B cell (primary cell): ENCODE measurements at regions not wholly inside any gene's neighbourhood (a gene's known extent, or its start where the extent isn't known, plus 50 kb on each side); places are given as distances from the start of the nearest gene placed in this dataset.

Experiments
- ATAC-seq: fragments of 200-7000 bp; cut with Tn5 transposase; one replicate; pipeline ENCODE4 v1.10.0; 2021; ENCODE audit warnings: low read depth, mild to moderate bottlenecking, moderate number of reproducible peaks, moderate library complexity
- CTCF ChIA-PET: fragments of 350-600 bp; sonication (Branson Sonifier 250); formaldehyde crosslinking; loops from one replicate; lab custom pipeline; 2021; ENCODE audit warnings: antibody characterized with exemption, inconsistent platforms; lab: Charles Lee
- POLR2A ChIA-PET: fragments of 350-600 bp; sonication (Branson Sonifier 250); formaldehyde crosslinking; loops from one replicate; lab custom pipeline; 2021; ENCODE audit warnings: antibody characterized with exemption; lab: Charles Lee
- DNase-seq: peaks from one replicate; pipeline ENCODE4 v3.0.0; 2013
- H2AFZ ChIP-seq: 2 replicates; pipeline ENCODE4 v1.6.1; 2012; ENCODE audit warnings: mild to moderate bottlenecking, low read depth, low read length; ENCODE audit not compliant: insufficient read depth, poor library complexity, severe bottlenecking
- H3K27ac ChIP-seq, 2 donors: 1 replicate in 1 of 2; 2 replicates in 1 of 2; pipeline ENCODE4 v1.5.1; 2012 to 2013; ENCODE audit warnings: low read length in 2 of 2, mild to moderate bottlenecking in 2 of 2, moderate library complexity in 1 of 2
- H3K27me3 ChIP-seq, 4 experiments: fragments of 200-600 bp in 1 of 4; sonication (generic) in 1 of 4; replicated peaks in 1 of 4; 1 replicate in 2 of 4; 2 replicates in 2 of 4; pipeline versions ENCODE4 v1.6.1 to v1.7.0; 2013 to 2016; ENCODE audit warnings: low read length in 3 of 4, mild to moderate bottlenecking in 2 of 4, mixed read lengths in 1 of 4, moderate library complexity in 1 of 4; ENCODE audit not compliant: insufficient read depth in 4 of 4, control insufficient read depth in 3 of 4; ENCODE audit errors: control extremely low read depth in 1 of 4
- H3K36me3 ChIP-seq, 2 experiments: replicated peaks in 1 of 2; 1 replicate in 1 of 2; 2 replicates in 1 of 2; pipeline versions ENCODE4 v1.6.1 to v1.7.1; 2013; ENCODE audit warnings: low read length in 1 of 2; ENCODE audit not compliant: insufficient read depth in 2 of 2, control insufficient read depth in 1 of 2; ENCODE audit errors: control extremely low read depth in 1 of 2, extremely low read depth in 1 of 2
- H3K4me1 ChIP-seq, 2 donors: fragments of 200-600 bp in 1 of 2; sonication (generic) in 1 of 2; 1 replicate in 1 of 2; 2 replicates in 1 of 2; pipeline versions ENCODE4 v1.5.1 to v1.6.1; 2013 to 2017; ENCODE audit warnings: low read length in 2 of 2; ENCODE audit not compliant: control insufficient read depth in 2 of 2, insufficient read depth in 2 of 2
- H3K4me2 ChIP-seq: replicated peaks from 2 replicates; pipeline ENCODE3; 2012; ENCODE audit warnings: mild to moderate bottlenecking, low read depth, low read length; ENCODE audit not compliant: poor library complexity, severe bottlenecking
- H3K4me3 ChIP-seq, 5 experiments: fragments of 200-600 bp in 1 of 5; sonication (generic) in 1 of 5; 1 replicate in 3 of 5; 2 replicates in 2 of 5; pipeline versions ENCODE4 v1.5.1 to v1.7.0; 2011 to 2016; ENCODE audit warnings: low read length in 4 of 5, mild to moderate bottlenecking in 4 of 5, low read depth in 2 of 5, control low read depth in 1 of 5, moderate library complexity in 1 of 5; ENCODE audit not compliant: insufficient read depth in 1 of 5; ENCODE audit errors: control extremely low read depth in 1 of 5, extremely low read depth in 1 of 5
- H3K79me2 ChIP-seq: fragments of 200-600 bp; sonication (generic); one replicate; pipeline ENCODE4 v1.6.0; 2016; ENCODE audit warnings: low read length; ENCODE audit not compliant: control insufficient read depth, insufficient read depth
- H3K9ac ChIP-seq: fragments of 200-600 bp; sonication (generic); 2 replicates; pipeline ENCODE4 v1.6.1; 2017; ENCODE audit warnings: mild to moderate bottlenecking, low read length, moderate library complexity
- H3K9me3 ChIP-seq, 3 donors: one replicate each; pipeline versions ENCODE4 v1.6.1 to v1.7.1; 2013; ENCODE audit warnings: low read length in 2 of 3; ENCODE audit not compliant: control insufficient read depth in 2 of 3, insufficient read depth in 1 of 3; ENCODE audit errors: control extremely low read depth in 1 of 3
- H4K20me1 ChIP-seq: 2 replicates; pipeline ENCODE4 v1.6.0; 2012; ENCODE audit warnings: mild to moderate bottlenecking, low read length; ENCODE audit not compliant: insufficient read depth, control insufficient read depth, poor library complexity, severe bottlenecking
- H3K27ac Mint-ChIP-seq: one replicate; pipeline ENCODE4 v1.8.0; 2021; ENCODE audit warnings: mixed read lengths
- H3K27me3 Mint-ChIP-seq: one replicate; pipeline ENCODE4 v1.8.0; 2021; ENCODE audit warnings: mixed read lengths
- H3K4me1 Mint-ChIP-seq: one replicate; pipeline ENCODE4 v1.8.0; 2021; ENCODE audit warnings: mixed read lengths
- H3K4me3 Mint-ChIP-seq: one replicate; pipeline ENCODE4 v1.8.0; 2021; ENCODE audit warnings: mixed read lengths
- H3K9me3 Mint-ChIP-seq: one replicate; pipeline ENCODE4 v1.8.0; 2022; ENCODE audit warnings: mixed read lengths; ENCODE audit not compliant: insufficient read depth
- CTCF ChIP-seq: fragments of 200-600 bp; IDR thresholded peaks from one replicate; pipeline ENCODE4 v1.8.0; 2022; ENCODE audit warnings: antibody characterized with exemption, mild to moderate bottlenecking
- EZH2 ChIP-seq: IDR thresholded peaks from 2 replicates; pipeline ENCODE4 v1.6.1; 2012; ENCODE audit warnings: borderline replicate concordance, low read depth, mild to moderate bottlenecking, moderate library complexity, low read length; ENCODE audit not compliant: insufficient read depth, poor library complexity, severe bottlenecking
- WGBS: methylation state at CpG from one replicate; pipeline ENCODE4 v1.1.5; 2013; ENCODE audit warnings: missing lambda C conversion rate; ENCODE audit not compliant: insufficient coverage; 5-methylcytosine and 5-hydroxymethylcytosine counted together
- intact Hi-C: fragments of 100-400 bp; cut with micrococcal nuclease; formaldehyde crosslinking; loops from one replicate; pipeline ENCODE4 v1.10.0; 2022

- no CpG with 5 or more reads among the region's 1 CpG for WGBS
- intact Hi-C loops = no loop called here
- DNase-seq = no peak
- Histone ChIP-seq H2AFZ (no peak overlapping the region), H3K36me3 (no peaks in the 10 kb centered on the region), H3K27me3 (no peaks in the 10 kb centered on the region), H3K4me2 (no peak overlapping the region), H3K9ac (no peak overlapping the region), H3K4me1 (no peaks in the 10 kb centered on the region), H3K79me2 (no peaks in the 10 kb centered on the region), H3K27ac (no peak overlapping the region), H3K9me3 (no peaks in the 10 kb centered on the region), H4K20me1 (no peaks in the 10 kb centered on the region), H3K4me3 (no peak overlapping the region)
- Mint-ChIP-seq H3K4me3 (no peak overlapping the region), H3K9me3 (no peaks in the 10 kb centered on the region), H3K4me1 (no peaks in the 10 kb centered on the region), H3K27me3 (no peaks in the 10 kb centered on the region), H3K27ac (no peak overlapping the region)
- TF ChIP-seq EZH2 (no peak), CTCF (no peak)
- ATAC-seq = no peak
- ChIA-PET CTCF (no interaction called here), POLR2A (no interaction called here)
Observed at GRCh38 chr7:124550036-124550435, 215.6 kb downstream of the GPR37 start.

- Mint-ChIP-seq H3K9me3 (peaks cover 4% of the 10 kb centered on the region), H3K27ac (no peak overlapping the region), H3K4me1 (no peaks in the 10 kb centered on the region), H3K4me3 (no peak overlapping the region), H3K27me3 (no peaks in the 10 kb centered on the region)
- DNase-seq = no peak
- intact Hi-C loops = no loop called here
- H3K4me2 ChIP-seq = no peak overlapping the region
- no peaks in the 10 kb centered on the region for H4K20me1 ChIP-seq
- no peaks in the 10 kb centered on the region for H3K27me3 ChIP-seq
- H3K9ac ChIP-seq = no peak overlapping the region
- H3K79me2 ChIP-seq = no peaks in the 10 kb centered on the region
- H3K9me3 ChIP-seq = no peaks in the 10 kb centered on the region
- TF ChIP-seq CTCF = no peak
- no peak for TF ChIP-seq EZH2
- no peaks in the 10 kb centered on the region for H3K36me3 ChIP-seq
- H2AFZ ChIP-seq = no peak overlapping the region
- CTCF ChIA-PET = no interaction called here
- no peak overlapping the region for H3K4me3 ChIP-seq
- no CpG with 5 or more reads among the region's 1 CpG for WGBS
- no peak overlapping the region for H3K27ac ChIP-seq
- ATAC-seq = no peak
- no peaks in the 10 kb centered on the region for H3K4me1 ChIP-seq
- POLR2A ChIA-PET = no interaction called here
Observed at GRCh38 chr7:124542476-124542875, 223.1 kb downstream of the GPR37 start.
